Fibroblast of gingiva (primary cell): ENCODE measurements at regions not wholly inside any gene's neighbourhood (a gene's known extent, or its start where the extent isn't known, plus 50 kb on each side); places are given as distances from the start of the nearest gene placed in this dataset.
"Not testable (repeated sequence)": the region's sequence is repeated elsewhere in the genome, so short reads cannot be mapped to it uniquely, and the experiment has no call there.

ENCODE experiments used
- DNase-seq: peaks from one replicate; pipeline ENCODE4 v3.0.0-alpha.2; 2011; ENCODE audit warnings: low read depth

DNA sequence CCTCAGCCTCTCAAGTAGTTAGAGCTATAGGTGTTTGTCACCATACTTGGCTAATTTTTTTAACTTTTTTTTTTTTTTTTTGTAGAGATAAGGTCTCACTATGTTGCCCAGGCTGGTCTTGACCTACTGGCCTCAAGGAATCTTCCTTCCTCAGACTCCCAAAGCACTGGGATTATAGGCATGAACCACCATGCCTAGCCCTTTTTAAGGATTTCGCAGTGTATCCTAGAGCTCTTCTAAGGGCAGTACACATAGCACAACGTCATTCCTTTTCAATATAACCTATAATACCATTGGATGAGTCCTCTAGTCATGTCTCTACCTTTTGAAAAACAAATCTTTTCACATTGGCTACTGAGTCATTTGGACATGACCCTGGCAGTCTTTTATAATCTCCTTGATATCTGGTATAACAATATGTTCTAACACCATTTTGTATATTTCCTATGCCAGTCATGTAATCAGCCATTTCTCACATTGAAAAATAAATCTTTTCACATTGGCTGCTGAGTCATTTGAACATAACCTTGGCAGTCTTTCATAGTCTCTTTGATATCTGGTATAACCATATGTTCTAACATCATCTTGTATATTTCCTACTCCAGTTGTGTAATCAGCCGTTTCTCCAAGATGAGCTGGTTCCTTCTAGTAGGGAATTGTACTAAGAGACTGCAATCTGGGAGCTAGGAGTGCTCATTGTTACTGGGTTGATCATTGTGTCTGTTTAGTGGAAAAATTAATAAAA, 944.7 kb downstream of the MCTP2 start:
- DNase-seq = peak; percentile 86

DNA sequence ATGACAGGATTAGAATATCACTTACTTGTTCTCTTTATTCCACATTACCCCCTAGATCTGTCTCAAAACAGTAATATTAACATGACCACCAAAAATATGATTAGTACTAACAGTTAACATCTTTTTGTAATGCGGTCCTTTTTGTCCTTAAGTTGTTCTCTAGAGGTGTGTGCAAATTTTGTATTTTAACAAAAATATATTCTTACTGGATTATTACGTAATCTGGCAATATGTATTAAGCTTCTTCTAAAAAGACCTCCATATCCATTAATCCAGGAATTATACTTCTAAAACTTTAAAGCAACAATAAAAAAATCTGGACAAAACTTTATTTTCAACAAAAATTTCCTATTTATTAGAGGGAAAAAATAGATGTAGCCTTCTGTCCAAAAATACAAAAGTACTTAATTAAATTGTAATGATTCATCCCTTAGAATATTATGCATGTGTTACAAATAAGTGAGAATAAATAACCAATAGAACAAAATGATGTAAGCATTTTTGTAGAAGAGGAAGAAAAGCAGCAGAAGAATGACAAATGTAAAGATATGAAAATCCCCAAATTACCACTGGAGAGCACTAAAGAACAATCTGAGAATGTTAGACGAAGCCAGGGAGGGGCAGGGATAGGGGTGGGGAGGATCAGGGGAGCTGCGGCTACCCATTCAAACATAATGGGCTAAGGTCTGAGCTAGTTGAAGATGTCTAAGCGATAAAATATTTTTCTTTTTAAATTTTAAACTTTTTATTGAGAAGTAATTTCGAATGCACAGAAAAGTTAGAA, 945.6 kb downstream of the MCTP2 start:
- DNase-seq = no peak

DNA sequence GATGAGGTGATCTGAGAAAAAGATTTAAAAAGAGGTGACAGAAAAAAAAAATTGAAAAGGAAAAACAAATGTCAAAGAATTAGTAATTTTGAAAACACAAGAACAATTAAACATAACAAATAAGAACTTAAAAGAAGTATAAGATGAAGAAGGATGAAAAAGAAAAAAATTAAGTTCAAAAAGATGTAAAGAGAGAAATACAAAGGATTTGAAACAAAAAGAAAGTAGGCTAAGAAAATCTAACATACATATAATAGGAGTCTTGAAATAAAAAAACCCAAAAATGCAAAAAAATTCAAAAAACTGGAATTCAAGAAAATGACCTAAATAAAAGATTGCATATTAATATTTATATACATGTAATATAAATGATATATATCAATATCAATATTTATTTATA, 949.2 kb downstream of the MCTP2 start:
- no peak for DNase-seq

GRCh38 chr15:95182091-95182490, 950.7 kb downstream of the MCTP2 start:
- no peak for DNase-seq

DNA sequence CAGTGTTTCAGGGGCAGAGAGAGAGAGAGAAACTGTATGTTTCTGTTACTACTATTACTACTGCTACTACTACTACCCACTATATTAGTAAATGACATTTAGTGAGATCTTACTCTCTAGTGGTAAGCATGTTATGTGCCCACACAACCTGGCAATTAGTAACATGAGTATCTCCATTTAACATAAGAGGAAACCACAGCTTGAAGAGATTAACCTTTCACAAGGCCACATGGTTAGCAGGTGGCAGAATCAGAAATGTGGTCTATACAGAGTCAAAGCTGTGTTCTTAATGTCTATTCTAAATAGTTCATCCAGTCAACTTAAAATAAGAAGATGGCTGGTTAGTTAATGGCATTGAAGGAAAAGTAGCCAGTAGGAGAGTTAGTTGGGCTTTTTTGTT, 961.6 kb downstream of the MCTP2 start:
- no peak for DNase-seq

DNA sequence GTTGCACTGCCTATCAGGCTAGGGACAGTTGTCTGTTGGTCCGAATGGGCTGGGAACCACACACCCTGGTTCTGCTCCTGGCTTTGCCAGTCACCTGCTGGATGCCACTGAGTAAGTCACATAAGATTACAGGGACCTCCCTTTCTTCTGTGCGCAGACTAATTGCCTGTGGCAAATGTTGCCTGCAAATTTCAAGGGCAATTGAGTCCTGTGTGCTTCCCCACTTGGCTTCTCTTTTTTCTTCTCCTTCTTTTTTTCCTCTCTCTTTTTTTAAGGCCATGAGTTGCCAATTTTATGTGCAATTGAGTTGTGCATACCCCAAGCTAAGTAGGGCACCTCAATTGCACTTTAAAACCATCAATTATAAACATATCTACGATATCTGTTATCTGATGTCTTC, 963.4 kb downstream of the MCTP2 start:
- no peak for DNase-seq

DNA sequence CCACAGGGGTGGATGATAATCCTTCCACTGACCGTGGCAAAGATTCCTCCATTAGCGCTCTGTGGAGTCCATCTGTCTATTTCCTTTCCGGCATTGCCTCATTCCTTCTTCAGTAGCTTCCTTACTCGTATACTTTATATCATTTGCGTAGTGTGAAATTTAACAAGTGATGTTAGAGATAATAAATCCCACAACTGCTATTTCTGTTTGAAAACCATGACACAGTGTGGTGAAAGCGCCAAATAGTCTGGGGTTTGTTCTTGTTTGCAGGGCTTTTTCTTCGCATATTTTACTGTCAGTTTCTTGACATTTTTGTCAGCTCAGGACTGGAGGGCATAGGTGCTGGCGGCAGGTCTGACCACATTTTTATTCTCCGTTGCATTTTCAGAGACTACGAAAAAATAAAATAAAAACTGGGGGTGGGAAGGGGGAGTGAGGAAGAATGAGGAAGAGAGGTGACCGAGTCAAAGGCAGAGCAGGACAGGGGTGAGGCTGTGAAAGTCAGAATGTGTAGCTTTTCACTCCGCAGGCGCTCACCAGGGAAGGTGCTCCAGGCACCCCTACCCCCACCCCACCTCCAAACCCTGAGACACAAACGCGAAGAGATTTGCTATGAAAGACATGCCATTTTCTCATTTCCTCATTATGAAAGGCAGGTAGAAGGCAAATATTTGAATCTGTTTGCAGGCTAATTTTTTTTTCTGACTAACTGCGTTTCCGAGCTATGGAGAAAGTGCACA, 965.0 kb downstream of the MCTP2 start:
- DNase-seq = no peak

DNA sequence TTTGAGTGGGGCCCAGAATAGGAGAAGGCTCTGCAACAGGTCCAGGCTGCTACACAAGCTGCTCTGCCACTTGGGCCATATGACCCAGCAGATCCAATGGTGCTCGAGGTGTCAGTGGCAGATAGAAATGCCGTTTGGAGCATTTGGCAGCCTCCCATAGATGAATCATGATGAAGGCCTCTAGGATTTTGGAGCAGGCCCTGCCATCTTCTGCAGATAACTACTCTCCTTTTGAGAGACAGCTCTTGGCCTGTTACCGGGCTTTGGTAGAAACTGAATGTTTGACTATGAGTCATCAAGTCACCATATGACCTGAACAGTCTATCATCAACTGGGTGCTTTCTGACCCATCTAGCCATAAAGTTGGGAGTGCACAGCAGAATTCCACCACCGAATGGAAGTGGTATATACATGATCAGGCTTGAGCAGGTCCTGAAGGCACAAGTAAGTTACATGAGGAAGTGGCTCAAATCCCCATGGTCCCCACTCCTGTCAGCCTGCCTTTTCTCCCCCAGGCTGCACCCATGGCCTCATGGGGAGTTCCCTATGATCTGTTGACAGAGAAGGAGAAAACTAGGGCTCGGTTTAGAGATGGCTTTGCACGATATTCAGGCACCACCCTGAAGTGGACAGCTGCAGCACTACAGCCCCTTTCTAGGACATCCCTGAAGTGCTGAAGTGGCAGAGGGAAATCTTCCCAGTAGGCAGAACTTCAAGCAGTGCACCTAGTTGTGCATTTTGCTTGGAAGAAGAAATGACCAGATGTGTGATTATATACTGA, 971.4 kb downstream of the MCTP2 start:
- DNase-seq = no peak

DNA sequence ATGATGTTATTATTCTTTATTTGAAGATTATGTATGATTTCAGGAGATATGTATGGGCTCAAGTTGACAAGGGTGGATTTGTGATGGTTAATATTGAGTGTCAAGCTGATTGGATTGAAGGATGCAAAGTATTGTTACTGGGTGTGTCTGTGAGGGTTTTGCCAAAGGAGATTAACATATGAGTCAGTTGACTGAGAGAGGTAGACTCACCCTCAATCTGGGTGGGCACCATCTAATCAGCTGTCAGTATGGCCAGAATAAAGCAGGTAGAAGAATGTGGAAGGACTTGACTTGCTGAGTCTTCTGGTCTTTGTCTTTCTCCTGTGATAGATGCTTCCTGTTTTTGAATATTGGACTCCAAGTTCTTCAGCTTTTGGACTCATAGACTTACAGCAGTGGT, 973.7 kb downstream of the MCTP2 start:
- no peak for DNase-seq

DNA sequence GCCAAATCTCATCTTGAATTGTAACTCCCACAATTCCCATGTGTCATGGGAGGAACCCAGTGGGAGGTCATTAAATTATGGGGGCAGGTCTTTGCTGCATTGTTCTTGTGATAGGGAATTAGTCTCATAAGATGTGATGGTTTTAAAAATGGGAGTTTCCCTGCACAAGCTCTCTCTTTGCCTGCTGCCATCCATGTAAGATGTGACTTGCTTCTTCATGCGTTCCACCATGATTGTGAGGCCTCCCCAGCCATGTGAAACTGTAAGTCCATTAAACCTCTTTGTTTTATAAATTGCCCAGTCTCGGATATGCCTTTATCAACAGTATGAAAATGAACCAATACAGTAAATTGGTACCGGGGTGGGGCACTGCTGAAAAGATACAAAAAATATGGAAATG, 974.5 kb downstream of the MCTP2 start:
- DNase-seq = not testable (repeated sequence)

GRCh38 chr15:95208071-95208470, 976.7 kb downstream of the MCTP2 start:
- no peak for DNase-seq

DNA sequence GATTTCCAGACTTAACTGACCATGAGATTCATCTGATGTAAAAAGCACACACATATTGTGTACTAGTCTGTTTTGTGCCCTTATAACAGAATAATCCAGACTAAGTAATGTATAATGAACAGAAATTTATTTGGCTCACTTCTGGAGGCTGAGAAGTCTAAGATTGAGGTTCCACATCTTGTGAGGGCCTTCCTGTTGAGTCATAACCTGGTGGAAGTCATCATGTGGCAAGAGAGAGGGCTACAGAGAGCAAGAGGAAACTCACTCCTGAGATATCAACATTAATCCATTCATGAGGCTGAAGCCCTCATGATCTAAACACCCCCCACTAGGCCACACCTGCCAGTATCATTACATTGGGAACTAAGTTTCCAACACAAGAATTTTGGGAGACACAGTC, 977.6 kb downstream of the MCTP2 start:
- no peak for DNase-seq

DNA sequence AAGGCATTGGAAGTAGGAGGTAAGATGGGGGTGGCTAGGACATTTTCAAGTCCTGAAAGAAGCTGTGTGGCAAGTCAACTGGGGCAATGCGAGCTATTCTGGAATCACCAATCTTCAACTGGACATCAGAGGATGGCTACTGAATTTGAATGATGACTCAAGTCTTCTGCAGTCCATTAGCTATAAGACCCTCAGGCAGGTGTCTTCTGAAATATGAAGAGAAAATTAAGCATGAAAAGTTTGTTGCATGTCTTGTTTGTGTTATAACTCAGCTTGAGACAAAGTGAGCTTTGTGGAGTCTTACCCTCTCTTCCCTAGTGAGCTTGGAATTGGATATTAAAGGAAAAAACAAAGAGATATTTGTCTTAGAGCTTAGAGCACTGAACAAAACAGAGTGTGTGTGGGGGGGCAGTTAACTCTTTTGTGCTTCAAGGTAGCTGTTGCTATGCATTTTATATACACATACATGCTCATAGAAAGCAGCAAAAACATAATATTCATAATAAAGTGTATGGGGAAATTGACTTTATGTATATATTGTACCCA, 979.1 kb downstream of the MCTP2 start:
- DNase-seq = no peak

DNA sequence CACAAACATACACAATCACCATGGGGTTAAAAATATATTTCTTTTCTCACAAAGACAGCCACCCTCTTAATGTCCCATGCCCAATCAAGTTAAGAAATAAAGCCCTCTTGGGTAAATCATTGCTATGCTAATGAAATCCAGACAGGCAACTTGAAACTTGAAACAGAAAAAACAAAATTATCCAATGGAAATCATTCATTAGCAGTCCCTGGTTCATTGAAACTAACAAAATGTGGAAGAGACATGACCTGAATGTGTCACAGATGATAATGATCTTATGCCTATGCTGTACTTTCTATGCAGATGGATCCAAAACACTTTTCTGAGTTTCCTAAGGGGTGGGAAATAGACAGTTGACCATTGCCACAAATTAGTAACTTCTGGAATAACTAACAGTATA, 983.7 kb downstream of the MCTP2 start:
- DNase-seq = peak; percentile 79

DNA sequence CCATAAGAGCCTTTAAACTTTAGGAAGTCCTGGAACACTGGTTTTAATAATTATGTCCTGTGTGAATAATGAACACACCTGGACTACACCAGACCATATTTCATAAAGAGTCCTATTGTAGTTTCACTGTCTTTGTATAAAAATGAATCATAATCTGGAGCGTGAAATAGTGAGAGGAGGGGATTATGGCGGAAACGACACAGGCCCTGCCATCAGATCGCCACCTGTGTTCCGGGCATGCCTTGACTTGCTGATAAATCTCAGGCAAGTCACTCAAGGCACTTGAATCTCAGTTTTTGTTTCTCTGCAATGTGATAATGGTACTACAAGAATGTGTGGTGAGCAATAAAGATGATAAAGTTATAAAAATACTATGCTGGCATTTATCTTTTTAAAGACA, 995.5 kb downstream of the MCTP2 start:
- DNase-seq = no peak

DNA sequence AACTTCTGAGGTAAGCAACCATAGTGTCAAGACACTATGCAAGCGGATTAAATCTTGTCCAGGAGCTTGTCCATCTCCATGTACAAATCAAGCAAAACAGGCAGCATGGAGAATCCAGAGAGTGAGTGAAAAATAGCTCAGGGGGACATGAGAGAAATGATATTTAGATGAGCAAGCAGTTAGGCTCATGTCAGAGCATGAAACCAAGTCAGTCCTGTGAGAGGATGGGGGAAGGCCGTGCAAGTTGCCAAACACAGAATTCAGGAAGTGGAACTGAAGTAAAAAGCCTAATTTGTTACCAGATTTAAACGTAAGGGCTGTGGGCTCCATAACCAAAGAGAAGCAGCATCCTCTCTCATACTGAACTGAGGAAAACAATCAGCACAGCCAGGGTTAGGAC, 995.9 kb downstream of the MCTP2 start:
- no peak for DNase-seq

DNA sequence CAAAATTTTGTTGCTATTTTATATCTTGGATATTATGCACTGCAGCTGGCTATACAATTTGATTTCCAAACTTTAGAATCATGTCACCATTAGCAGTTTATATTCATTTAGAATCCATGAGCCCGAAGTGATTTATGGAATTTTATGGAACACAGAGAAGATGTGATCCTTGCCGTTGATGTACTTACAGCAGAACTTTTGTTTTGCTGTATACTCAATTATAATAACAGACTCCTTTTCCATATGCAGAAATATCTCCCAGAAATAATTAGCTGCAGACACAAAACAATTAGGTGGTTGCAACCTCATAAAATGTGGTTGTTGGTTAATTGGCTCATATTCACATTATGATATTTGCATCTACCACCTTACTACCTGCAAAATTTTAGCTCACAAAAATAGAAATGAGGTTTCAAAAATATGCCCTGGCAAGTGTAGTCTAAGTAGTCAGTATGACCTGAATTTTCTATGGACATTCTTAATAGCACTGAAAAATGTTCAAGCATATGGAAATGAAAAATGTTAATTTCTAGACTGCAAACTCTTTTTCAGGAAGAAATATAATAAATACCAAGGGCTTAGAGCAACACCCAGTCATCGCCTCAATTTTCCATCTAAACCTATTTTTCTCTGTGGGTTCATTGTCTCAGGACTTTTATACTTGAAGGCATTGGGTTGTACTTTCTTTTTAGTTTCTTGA, 997.6 kb downstream of the MCTP2 start:
- no peak for DNase-seq

DNA sequence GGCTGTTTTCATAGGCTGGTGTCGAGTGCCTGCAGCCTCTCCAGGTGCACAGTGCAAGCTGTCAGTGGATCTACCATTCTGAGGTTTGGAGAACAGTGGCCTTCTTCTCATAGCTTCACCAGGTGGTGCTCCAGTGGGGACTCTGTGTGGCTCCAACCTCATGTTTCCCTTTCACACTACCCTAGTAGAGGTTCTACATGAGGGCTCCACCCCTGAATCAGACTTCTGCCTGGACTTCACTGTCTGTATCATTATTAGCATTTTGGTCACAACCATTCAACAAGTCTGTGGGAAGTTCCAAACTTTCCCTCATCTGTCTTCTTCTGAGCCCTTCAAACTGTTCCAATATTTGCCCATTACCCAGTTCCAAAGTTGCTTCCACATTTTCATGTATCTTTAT, 1003.7 kb downstream of the MCTP2 start:
- no peak for DNase-seq

- DNase-seq = peak; percentile 93
These were observed 1016.0 kb downstream of the MCTP2 start for GRCh38 chr15:95247071-95247984.

DNA sequence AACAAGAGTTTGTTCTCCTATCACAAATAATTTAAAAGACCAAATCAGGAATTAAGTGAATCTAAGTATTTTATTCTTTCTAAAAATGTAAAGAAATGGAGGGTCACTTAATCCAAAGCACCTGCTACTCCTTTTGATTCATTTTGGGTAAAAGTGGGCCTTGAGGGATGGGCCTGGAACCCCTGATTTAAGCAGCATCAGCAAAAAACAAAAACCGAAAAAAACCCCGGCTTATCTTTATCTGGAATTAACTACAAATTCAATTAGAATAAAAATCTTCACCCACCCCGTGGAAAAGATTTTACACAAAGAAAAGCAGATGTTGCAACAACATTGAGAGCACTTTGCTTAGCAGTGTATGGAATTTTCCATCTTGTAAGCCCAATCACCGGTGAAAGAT, 1018.2 kb downstream of the MCTP2 start:
- DNase-seq = no peak
